H1 (cell line): ENCODE measurements at regions not wholly inside any gene's neighbourhood (a gene's known extent, or its start where the extent isn't known, plus 50 kb on each side); places are given as distances from the start of the nearest gene placed in this dataset.

Experiments
- CTCF ChIA-PET: fragments of 300-600 bp; sonication (Branson Sonifier 250); formaldehyde crosslinking; loops from one replicate; lab custom pipeline; 2021; ENCODE audit not compliant: partially characterized antibody; lab: Charles Lee
- POLR2A ChIA-PET: fragments of 300-600 bp; sonication (Branson Sonifier 250); formaldehyde crosslinking; loops from one replicate; lab custom pipeline; 2021; ENCODE audit warnings: inconsistent platforms; ENCODE audit not compliant: partially characterized antibody; lab: Charles Lee
- DNase-seq, 2 experiments: peaks; one replicate each; pipeline versions ENCODE4 v3.0.0 to v3.0.0-alpha.2; 2010 to 2022; ENCODE audit warnings: low spot score in 2 of 2, low read depth in 1 of 2, mixed read lengths in 1 of 2
- FAIRE-seq: peaks from 2 replicates; lab custom pipeline; 2011; peaks lifted over from hg19 to GRCh38; lab: Jason Lieb, UNC
- H2AFZ ChIP-seq: 2 replicates; pipeline ENCODE4 v1.8.1; 2012; ENCODE audit warnings: low read length, inconsistent platforms
- H2AK5ac ChIP-seq: 2 replicates; pipeline ENCODE4 v1.6.1; 2013; ENCODE audit warnings: low read depth, low read length
- H2BK120ac ChIP-seq: replicated peaks from 2 replicates; pipeline ENCODE3; 2013; ENCODE audit warnings: low read depth, low read length, inconsistent platforms
- H2BK12ac ChIP-seq: 2 replicates; pipeline ENCODE4 v1.6.1; 2013; ENCODE audit warnings: low read depth, low read length
- H2BK15ac ChIP-seq: 2 replicates; pipeline ENCODE4 v1.6.1; 2013; ENCODE audit warnings: low read length
- H2BK20ac ChIP-seq: 2 replicates; pipeline ENCODE4 v1.6.1; 2013; ENCODE audit warnings: low read length
- H2BK5ac ChIP-seq: 2 replicates; pipeline ENCODE4 v1.6.1; 2013; ENCODE audit warnings: low read depth, low read length
- H3K14ac ChIP-seq: 2 replicates; pipeline ENCODE4 v1.6.1; 2013; ENCODE audit warnings: inconsistent platforms; ENCODE audit not compliant: insufficient read length
- H3K18ac ChIP-seq: 2 replicates; pipeline ENCODE4 v1.6.1; 2013; ENCODE audit warnings: low read length; ENCODE audit errors: extremely low read depth
- H3K23ac ChIP-seq: 2 replicates; pipeline ENCODE4 v1.6.1; 2013; ENCODE audit warnings: inconsistent platforms; ENCODE audit not compliant: insufficient read length
- H3K23me2 ChIP-seq: 2 replicates; pipeline ENCODE4 v1.6.1; 2013; ENCODE audit warnings: low read depth, low read length
- H3K27ac ChIP-seq: 2 replicates; pipeline ENCODE4 v1.6.1; 2011; ENCODE audit warnings: low read depth, low read length, inconsistent platforms
- H3K27me3 ChIP-seq, 4 experiments: replicated peaks in 1 of 4; 1 replicate in 1 of 4; 2 replicates in 3 of 4; pipeline versions ENCODE4 v1.6.1 to v1.8.1; 2011 to 2013; ENCODE audit warnings: low read length in 3 of 4, mild to moderate bottlenecking in 3 of 4, inconsistent platforms in 2 of 4, mixed read lengths in 2 of 4, moderate library complexity in 1 of 4; ENCODE audit not compliant: control insufficient read depth in 3 of 4, insufficient read depth in 3 of 4; ENCODE audit errors: extremely low read depth in 1 of 4
- H3K36me3 ChIP-seq, 4 experiments: 2 replicates each; pipeline versions ENCODE4 v1.6.1 to v1.8.1; 2011 to 2013; ENCODE audit warnings: mild to moderate bottlenecking in 4 of 4, low read length in 3 of 4, moderate library complexity in 2 of 4, control low read depth in 1 of 4, inconsistent platforms in 1 of 4; ENCODE audit not compliant: insufficient read depth in 4 of 4, control insufficient read depth in 2 of 4
- H3K4ac ChIP-seq: replicated peaks from 2 replicates; pipeline ENCODE3; 2013; ENCODE audit warnings: low read length, low read depth, mixed read lengths, inconsistent platforms; ENCODE audit not compliant: insufficient read length
- H3K4me1 ChIP-seq, 4 experiments: replicated peaks in 1 of 4; 1 replicate in 1 of 4; 2 replicates in 3 of 4; pipeline versions ENCODE4 v1.6.1 to v1.8.1; 2011 to 2013; ENCODE audit warnings: low read length in 3 of 4, inconsistent platforms in 2 of 4, mixed read lengths in 1 of 4; ENCODE audit not compliant: insufficient read depth in 4 of 4, control insufficient read depth in 3 of 4
- H3K4me2 ChIP-seq, 2 experiments: 2 replicates each; pipeline versions ENCODE4 v1.6.1 to v1.8.1; 2011 to 2013; ENCODE audit warnings: low read depth in 2 of 2, low read length in 2 of 2, control low read depth in 1 of 2, inconsistent platforms in 1 of 2, mild to moderate bottlenecking in 1 of 2; ENCODE audit not compliant: insufficient read depth in 1 of 2
- H3K4me3 ChIP-seq, 4 experiments: fragments of 200-600, 300-600 bp in 1 of 4; sonication (generic), shearing (Covaris generic), sonication (Bioruptor Twin) in 1 of 4; 2 replicates each; pipeline versions ENCODE4 v1.5.1 to v1.8.1; 2011 to 2016; ENCODE audit warnings: low read length in 4 of 4, low read depth in 3 of 4, control low read depth in 2 of 4, inconsistent platforms in 2 of 4, mild to moderate bottlenecking in 2 of 4, mixed read lengths in 1 of 4, moderate library complexity in 1 of 4; ENCODE audit not compliant: insufficient read depth in 2 of 4; ENCODE audit errors: extremely low read depth in 1 of 4
- H3K56ac ChIP-seq: replicated peaks from 2 replicates; pipeline ENCODE3; 2013; ENCODE audit warnings: low read depth, mild to moderate bottlenecking, mixed read lengths, low read length, inconsistent platforms; ENCODE audit not compliant: insufficient read length
- H3K79me1 ChIP-seq: 2 replicates; pipeline ENCODE4 v1.6.1; 2013; ENCODE audit warnings: low read depth, low read length, control low read depth
- H3K79me2 ChIP-seq, 2 experiments: 2 replicates each; pipeline versions ENCODE4 v1.6.1 to v1.8.1; 2012 to 2013; ENCODE audit warnings: low read length in 2 of 2, mild to moderate bottlenecking in 2 of 2, inconsistent platforms in 1 of 2; ENCODE audit not compliant: insufficient read depth in 2 of 2, control insufficient read depth in 1 of 2
- H3K9ac ChIP-seq, 4 experiments: replicated peaks in 1 of 4; 1 replicate in 1 of 4; 2 replicates in 3 of 4; pipeline versions ENCODE4 v1.6.1 to v1.8.1; 2011 to 2013; ENCODE audit warnings: low read depth in 3 of 4, low read length in 3 of 4, control low read depth in 2 of 4, mild to moderate bottlenecking in 2 of 4, moderate library complexity in 2 of 4, inconsistent platforms in 1 of 4; ENCODE audit errors: extremely low read depth in 1 of 4
- H3K9me3 ChIP-seq, 2 experiments: 2 replicates each; pipeline versions ENCODE4 v1.6.1 to v1.8.1; 2012 to 2013; ENCODE audit warnings: mild to moderate bottlenecking in 2 of 2, moderate library complexity in 2 of 2, control low read depth in 1 of 2, inconsistent platforms in 1 of 2, low read depth in 1 of 2, low read length in 1 of 2, mixed read lengths in 1 of 2; ENCODE audit not compliant: insufficient read depth in 2 of 2
- H4K20me1 ChIP-seq, 2 experiments: replicated peaks in 1 of 2; 2 replicates each; pipeline versions ENCODE3 to v1.8.1; 2011 to 2013; ENCODE audit warnings: inconsistent platforms in 2 of 2, low read length in 2 of 2, mild to moderate bottlenecking in 1 of 2; ENCODE audit not compliant: insufficient read depth in 2 of 2, control insufficient read depth in 1 of 2
- H4K5ac ChIP-seq: 2 replicates; pipeline ENCODE4 v1.6.1; 2013; ENCODE audit warnings: low read length, low read depth, mixed read lengths, inconsistent platforms; ENCODE audit not compliant: insufficient read length
- H4K8ac ChIP-seq: 2 replicates; pipeline ENCODE4 v1.8.0; 2013; ENCODE audit warnings: mild to moderate bottlenecking, moderate library complexity, low read length, inconsistent platforms; ENCODE audit not compliant: insufficient read depth; ENCODE audit errors: extremely low read depth
- H4K91ac ChIP-seq: replicated peaks from 2 replicates; pipeline ENCODE3; 2013; ENCODE audit warnings: low read length, mixed read lengths, inconsistent platforms; ENCODE audit not compliant: insufficient read length
- CBX8 ChIP-seq: fragments of 300-800, 300-1000 bp; sonication (generic); IDR thresholded peaks from 2 replicates; pipeline ENCODE4 v1.7.1; 2016; ENCODE audit warnings: low read depth, low read length, borderline replicate concordance
- CHD2 ChIP-seq: IDR thresholded peaks from 2 replicates; pipeline ENCODE4 v1.6.1; 2012; ENCODE audit warnings: low read length, improper control_type of control experiment
- CTCF ChIP-seq, 3 experiments: IDR thresholded peaks; 1 replicate in 2 of 3; 2 replicates in 1 of 3; pipeline versions ENCODE4 v1.5.1 to v1.6.1; 2011; ENCODE audit warnings: low read length in 3 of 3, mild to moderate bottlenecking in 3 of 3, inconsistent platforms in 2 of 3, low read depth in 1 of 3, moderate library complexity in 1 of 3; ENCODE audit not compliant: insufficient read depth in 1 of 3; ENCODE audit errors: control extremely low read depth in 1 of 3
- EGR1 ChIP-seq: IDR thresholded peaks from 2 replicates; pipeline ENCODE4 v1.6.1; 2011; ENCODE audit warnings: low read depth, low read length, borderline replicate concordance
- EZH2 ChIP-seq: fragments of 200-600 bp; sonication (generic); IDR thresholded peaks from 2 replicates; pipeline ENCODE4 v1.7.1; 2012; ENCODE audit warnings: low read depth, mild to moderate bottlenecking, moderate library complexity, low read length, inconsistent platforms; ENCODE audit not compliant: severe bottlenecking
- GABPA ChIP-seq: IDR thresholded peaks from 2 replicates; pipeline ENCODE4 v1.6.1; 2011; ENCODE audit warnings: mild to moderate bottlenecking, low read length, moderate library complexity, borderline replicate concordance; ENCODE audit not compliant: insufficient read depth
- JUND ChIP-seq: IDR thresholded peaks from 2 replicates; pipeline ENCODE4 v1.6.1; 2011; ENCODE audit warnings: mild to moderate bottlenecking, improper control_type of control experiment, low read length
- SAP30 ChIP-seq: fragments of 300-600 bp; sonication (generic); IDR thresholded peaks from 2 replicates; pipeline ENCODE4 v1.7.1; 2012; ENCODE audit warnings: low read length, moderate library complexity, mild to moderate bottlenecking, inconsistent platforms; ENCODE audit not compliant: insufficient read depth, insufficient replicate concordance
- SP1 ChIP-seq: IDR thresholded peaks from 2 replicates; pipeline ENCODE4 v1.6.1; 2011; ENCODE audit warnings: low read depth, low read length
- SUZ12 ChIP-seq: fragments of 200-600 bp; sonication (generic); IDR thresholded peaks from 2 replicates; pipeline ENCODE4 v1.6.1; 2012; ENCODE audit warnings: mild to moderate bottlenecking, inconsistent platforms, low read length, moderate library complexity, mixed read lengths
- TBP ChIP-seq: IDR thresholded peaks from 2 replicates; pipeline ENCODE4 v1.6.1; 2011; ENCODE audit warnings: low read depth, low read length, improper control_type of control experiment
- WGBS, 2 experiments: shearing (Covaris generic) in 1 of 2; methylation state at CpG; one replicate each; pipeline versions ENCODE4 v1.1.6 to v1.1.7; 2013 to 2015; ENCODE audit warnings: low lambda C conversion rate in 2 of 2, mixed read lengths in 2 of 2, inconsistent platforms in 1 of 2, low coverage in 1 of 2, missing lambda C conversion rate in 1 of 2; ENCODE audit not compliant: insufficient replicate concordance in 2 of 2, insufficient coverage in 1 of 2, insufficient read length in 1 of 2; ENCODE audit errors: extremely low coverage in 1 of 2, missing lambda C conversion rate in 1 of 2; 5-methylcytosine and 5-hydroxymethylcytosine counted together

DNA sequence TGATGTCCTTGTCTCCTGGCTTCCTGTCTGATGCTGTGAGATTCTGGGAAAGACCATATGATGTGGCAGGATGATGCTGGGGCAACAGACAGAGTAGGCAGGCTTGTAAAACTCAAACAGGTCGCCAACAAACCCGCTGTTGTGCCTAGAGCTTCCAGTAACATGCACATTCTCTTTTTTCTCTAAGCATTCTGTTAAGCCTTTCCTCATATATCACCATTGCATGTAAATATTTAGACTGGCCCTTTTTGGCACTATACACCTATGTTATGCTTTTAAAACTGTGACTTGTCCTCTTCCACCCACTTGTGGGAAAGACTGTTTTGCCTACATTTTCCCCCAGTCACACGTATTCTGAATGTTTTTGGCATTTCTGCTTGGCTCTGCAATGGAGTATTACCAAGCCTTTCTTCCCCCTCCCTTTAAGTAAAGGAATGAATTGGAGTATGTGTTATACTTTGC lies 250.4 kb upstream of the TANK start:
- Histone ChIP-seq H4K20me1 (no peaks in the 10 kb centered on the region), H3K23ac (no peak overlapping the region), H3K79me1 (no peaks in the 10 kb centered on the region), H2BK5ac (no peak overlapping the region), H4K5ac (no peak overlapping the region), H3K9me3 (no peaks in the 10 kb centered on the region), H4K8ac (no peak overlapping the region), H2BK15ac (no peak overlapping the region), H3K23me2 (no peaks in the 10 kb centered on the region), H3K56ac (no peak overlapping the region), H3K4me3 (no peak overlapping the region), H3K4me2 (no peak overlapping the region), H3K4ac (no peak overlapping the region), H3K27ac (no peak overlapping the region), H4K91ac (no peak overlapping the region), H2BK120ac (no peak overlapping the region), H3K36me3 (no peaks in the 10 kb centered on the region), H2AK5ac (no peak overlapping the region), H2AFZ (0 out of 2 replicates have a peak overlapping the region, but pooled peaks have one; percentile 2), H3K14ac (no peak overlapping the region), H2BK12ac (no peak overlapping the region), H3K18ac (no peak overlapping the region), H3K79me2 (no peaks in the 10 kb centered on the region), H2BK20ac (no peak overlapping the region), H3K4me1 (peaks cover 0 to 6% (median 0%) of the 10 kb centered on the region in 4 experiments; a peak in 3 of 7 replicates), H3K27me3 (peaks cover 0 to 1% (median 0%) of the 10 kb centered on the region in 4 experiments; a peak in 2 of 7 replicates), H3K9ac (no peak overlapping the region)
- WGBS, 2 experiments: 76% methylated on average over 3 of the region's 3 CpGs; no CpG with 5 or more reads in 1 of the 2 experiments
- ChIA-PET CTCF (interaction anchor here (1.0 to 2.2 kb wide), 2 partner anchors 9 to 60 kb away, joined by 3 to 5 read pairs; no protein-coding TSS in a partner anchor), POLR2A (no interaction called here)
- FAIRE-seq (peak; percentile 48), DNase-seq (no peak)
- TF ChIP-seq CBX8 (no peak), CHD2 (no peak), EGR1 (no peak), EZH2 (no peak), CTCF (IDR thresholded peaks at IDR 0.05; ENCODE audit: control extremely low read depth in 1 of 3, insufficient read depth in 1 of 3, low read depth in 1 of 3, low read length in 3 of 3) (no peak), GABPA (no peak), JUND (no peak), SUZ12 (no peak), TBP (no peak), SAP30 (no peak), SP1 (no peak)
